ENCODE measurements at regions not wholly inside any gene's neighbourhood (a gene's known extent, or its start where the extent isn't known, plus 50 kb on each side); places are given as distances from the start of the nearest gene placed in this dataset.

DNA sequence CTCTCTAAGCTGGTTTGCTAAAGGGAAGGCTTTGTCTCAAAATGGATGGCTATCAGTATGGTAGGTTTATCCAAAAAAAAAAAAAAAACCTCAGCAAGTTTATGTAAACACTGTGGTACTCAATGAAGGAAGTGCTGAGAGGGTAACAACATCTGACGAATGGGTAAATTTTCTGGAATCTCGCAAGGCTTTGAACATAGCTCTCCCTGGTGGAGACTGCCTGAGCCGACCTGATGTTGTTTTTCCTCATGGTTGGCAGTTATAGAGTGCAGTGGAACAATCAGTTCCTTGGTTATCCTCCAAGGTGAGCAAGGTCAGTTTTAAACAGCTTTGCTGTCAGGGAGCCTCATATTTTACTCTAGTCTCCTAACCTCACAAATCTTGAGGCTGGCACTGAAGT, 94.6 kb downstream of the ZPLD1 start:
- Histone ChIP-seq H3K36me3 (no peaks in the 10 kb centered on the region), H3K9me3 (no peaks in the 10 kb centered on the region), H3K27ac (no peak overlapping the region), H3K27me3 (no peaks in the 10 kb centered on the region), H3K4me3 (no peak overlapping the region), H3K4me1 (peaks cover 7% of the 10 kb centered on the region)
- TF ChIP-seq POLR2AphosphoS5 (IDR thresholded peaks at IDR 0.05; ENCODE audit: insufficient read depth in 1 of 2, low read depth in 1 of 2) = no peak
- TF ChIP-seq, protein P1, sequence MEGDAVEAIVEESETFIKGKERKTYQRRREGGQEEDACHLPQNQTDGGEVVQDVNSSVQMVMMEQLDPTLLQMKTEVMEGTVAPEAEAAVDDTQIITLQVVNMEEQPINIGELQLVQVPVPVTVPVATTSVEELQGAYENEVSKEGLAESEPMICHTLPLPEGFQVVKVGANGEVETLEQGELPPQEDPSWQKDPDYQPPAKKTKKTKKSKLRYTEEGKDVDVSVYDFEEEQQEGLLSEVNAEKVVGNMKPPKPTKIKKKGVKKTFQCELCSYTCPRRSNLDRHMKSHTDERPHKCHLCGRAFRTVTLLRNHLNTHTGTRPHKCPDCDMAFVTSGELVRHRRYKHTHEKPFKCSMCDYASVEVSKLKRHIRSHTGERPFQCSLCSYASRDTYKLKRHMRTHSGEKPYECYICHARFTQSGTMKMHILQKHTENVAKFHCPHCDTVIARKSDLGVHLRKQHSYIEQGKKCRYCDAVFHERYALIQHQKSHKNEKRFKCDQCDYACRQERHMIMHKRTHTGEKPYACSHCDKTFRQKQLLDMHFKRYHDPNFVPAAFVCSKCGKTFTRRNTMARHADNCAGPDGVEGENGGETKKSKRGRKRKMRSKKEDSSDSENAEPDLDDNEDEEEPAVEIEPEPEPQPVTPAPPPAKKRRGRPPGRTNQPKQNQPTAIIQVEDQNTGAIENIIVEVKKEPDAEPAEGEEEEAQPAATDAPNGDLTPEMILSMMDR (IDR thresholded peaks at IDR 0.05) = no peak
- TF ChIP-seq POLR2A (IDR thresholded peaks at IDR 0.05) = no peak
- no peak for DNase-seq (ENCODE audit: extremely low spot score in 2 of 2)
- intact Hi-C loops (cut with DNase I) = no loop called here

DNA sequence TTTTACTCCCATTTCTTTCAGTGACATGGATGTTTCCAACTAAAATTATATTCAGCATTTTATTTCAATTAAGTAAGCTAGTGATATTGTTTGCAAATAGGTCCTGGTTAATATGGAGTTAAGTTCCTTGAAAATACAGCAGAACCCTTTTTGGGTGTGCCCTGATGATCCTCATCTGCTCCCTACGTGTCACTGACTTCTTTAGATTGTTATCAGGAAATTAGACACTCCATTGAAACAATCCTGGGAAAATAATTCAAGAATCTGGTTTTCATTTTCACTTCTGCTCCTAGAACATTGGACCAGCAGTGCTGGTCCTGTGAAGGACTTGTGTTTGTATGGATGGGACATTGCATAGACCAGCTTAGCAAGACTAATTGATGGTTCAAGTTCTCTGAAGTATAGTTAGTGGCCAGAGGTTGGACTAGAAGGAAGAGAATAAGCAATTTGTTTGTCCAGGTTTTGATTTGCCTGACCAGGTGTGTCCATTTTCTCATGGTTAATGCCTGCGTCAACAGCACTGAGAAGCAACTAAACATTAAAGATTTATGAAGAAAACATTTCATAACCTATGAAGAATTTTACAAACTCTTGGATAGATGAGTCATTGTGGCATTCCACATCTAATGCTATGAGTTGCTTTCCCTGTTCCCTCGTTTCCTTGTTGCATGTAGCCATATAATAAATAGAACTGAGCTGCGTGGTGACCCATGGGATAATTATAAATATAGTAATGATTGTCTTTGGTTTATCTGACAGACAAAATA, 95.8 kb downstream of the ZPLD1 start:
- intact Hi-C loops (cut with DNase I) = no loop called here
- TF ChIP-seq, protein P1 (IDR thresholded peaks at IDR 0.05) = no peak
- no peak for TF ChIP-seq POLR2AphosphoS5 (IDR thresholded peaks at IDR 0.05; ENCODE audit: insufficient read depth in 1 of 2, low read depth in 1 of 2)
- TF ChIP-seq POLR2A (IDR thresholded peaks at IDR 0.05) = no peak
- H3K9me3 ChIP-seq = no peaks in the 10 kb centered on the region
- no peaks in the 10 kb centered on the region for H3K36me3 ChIP-seq
- H3K4me3 ChIP-seq = no peak overlapping the region
- DNase-seq (ENCODE audit: extremely low spot score in 2 of 2) = no peak
- H3K4me1 ChIP-seq = peaks cover 7% of the 10 kb centered on the region
- no peak overlapping the region for H3K27ac ChIP-seq
- H3K27me3 ChIP-seq = no peaks in the 10 kb centered on the region

DNA sequence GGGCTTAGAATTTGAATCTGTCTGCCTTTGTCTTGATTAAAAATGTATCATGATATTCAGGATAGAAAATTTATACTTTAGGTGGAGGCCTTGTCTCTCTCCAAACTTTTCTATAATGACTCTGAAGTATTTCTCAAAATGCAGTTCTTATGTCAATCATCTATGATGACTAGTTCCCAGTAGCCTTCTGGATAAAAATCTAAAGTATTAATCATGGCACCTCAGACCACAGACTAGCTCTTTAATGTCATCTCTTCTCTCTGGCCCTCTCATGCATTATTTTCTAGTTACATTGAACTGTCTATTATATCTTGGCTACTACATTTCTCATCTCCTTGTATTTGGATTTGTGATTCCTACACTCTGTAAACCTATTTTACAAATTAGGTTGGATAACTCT, 96.9 kb downstream of the ZPLD1 start:
- Histone ChIP-seq H3K9me3 (no peaks in the 10 kb centered on the region), H3K27me3 (no peaks in the 10 kb centered on the region), H3K4me3 (no peak overlapping the region), H3K27ac (no peak overlapping the region), H3K4me1 (peaks cover 7% of the 10 kb centered on the region), H3K36me3 (no peaks in the 10 kb centered on the region)
- no peak for TF ChIP-seq POLR2A (IDR thresholded peaks at IDR 0.05)
- no peak for TF ChIP-seq POLR2AphosphoS5 (IDR thresholded peaks at IDR 0.05; ENCODE audit: insufficient read depth in 1 of 2, low read depth in 1 of 2)
- TF ChIP-seq, protein P1 (IDR thresholded peaks at IDR 0.05) = no peak
- no peak for DNase-seq (ENCODE audit: extremely low spot score in 2 of 2)
- intact Hi-C loops (cut with DNase I) = no loop called here

DNA sequence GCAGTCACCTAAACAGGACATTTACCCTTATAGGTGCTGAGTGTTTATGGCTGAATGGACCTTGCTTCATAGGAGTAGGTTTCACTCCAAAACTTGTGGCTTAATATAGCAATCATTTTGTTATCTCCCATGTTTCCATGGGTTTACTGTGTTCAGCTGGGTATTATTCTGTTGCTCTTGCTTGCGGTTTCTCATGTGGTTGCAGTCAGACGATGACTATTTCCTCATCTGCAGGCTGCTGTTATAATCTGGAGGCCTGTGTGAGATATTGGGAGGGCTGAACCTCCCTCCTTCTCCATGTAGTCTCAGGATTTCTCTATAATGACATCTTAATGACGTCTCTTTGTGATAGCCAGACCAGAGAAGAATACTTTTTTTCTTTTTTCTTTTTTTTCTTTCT, 98.1 kb downstream of the ZPLD1 start:
- Histone ChIP-seq H3K9me3 (no peaks in the 10 kb centered on the region), H3K4me1 (peaks cover 7% of the 10 kb centered on the region), H3K27me3 (no peaks in the 10 kb centered on the region), H3K36me3 (no peaks in the 10 kb centered on the region), H3K4me3 (no peak overlapping the region), H3K27ac (no peak overlapping the region)
- intact Hi-C loops (cut with DNase I) = no loop called here
- DNase-seq (ENCODE audit: extremely low spot score in 2 of 2) = no peak
- TF ChIP-seq POLR2AphosphoS5 (IDR thresholded peaks at IDR 0.05; ENCODE audit: insufficient read depth in 1 of 2, low read depth in 1 of 2) = no peak
- TF ChIP-seq, protein P1 (IDR thresholded peaks at IDR 0.05) = no peak
- no peak for TF ChIP-seq POLR2A (IDR thresholded peaks at IDR 0.05)

DNA sequence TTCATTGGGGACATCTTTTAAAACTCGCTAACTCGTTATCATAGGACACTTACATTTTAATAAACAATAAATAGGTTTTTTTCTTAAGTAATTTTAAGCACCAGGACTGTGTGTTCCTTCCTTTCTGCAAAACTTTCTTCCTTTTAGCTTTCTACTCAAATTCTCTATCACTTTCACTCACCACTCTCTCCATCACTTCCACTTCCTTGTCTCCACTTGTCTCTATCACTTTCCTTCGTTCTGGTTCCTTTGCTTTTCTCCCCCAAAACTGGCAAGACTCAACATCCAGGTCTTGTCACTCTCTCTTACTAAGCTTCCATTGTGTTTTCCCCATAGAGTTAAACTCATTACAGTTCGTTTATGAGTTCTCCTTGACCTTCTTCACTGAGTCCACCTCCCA, 99.0 kb downstream of the ZPLD1 start:
- intact Hi-C loops (cut with DNase I) = no loop called here
- H3K27ac ChIP-seq = no peak overlapping the region
- H3K9me3 ChIP-seq = no peaks in the 10 kb centered on the region
- DNase-seq (ENCODE audit: extremely low spot score in 2 of 2) = no peak
- peaks cover 7% of the 10 kb centered on the region for H3K4me1 ChIP-seq
- no peak overlapping the region for H3K4me3 ChIP-seq
- TF ChIP-seq POLR2AphosphoS5 (IDR thresholded peaks at IDR 0.05; ENCODE audit: insufficient read depth in 1 of 2, low read depth in 1 of 2) = no peak
- TF ChIP-seq, protein P1 (IDR thresholded peaks at IDR 0.05) = no peak
- TF ChIP-seq POLR2A (IDR thresholded peaks at IDR 0.05) = no peak
- no peaks in the 10 kb centered on the region for H3K36me3 ChIP-seq
- no peaks in the 10 kb centered on the region for H3K27me3 ChIP-seq
